Vagina (tissue), 2 donors: ENCODE measurements at regions not wholly inside any gene's neighbourhood (a gene's known extent, or its start where the extent isn't known, plus 50 kb on each side); places are given as distances from the start of the nearest gene placed in this dataset.

Experiments used
- CTCF ChIP-seq, 3 experiments: fragments of 450-650 bp in 2 of 3; fragments of 200-600 bp in 1 of 3; sonication (generic) in 1 of 3; IDR thresholded peaks; one replicate each; pipeline ENCODE4 v1.5.1; 2017 to 2019; ENCODE audit warnings: antibody characterized with exemption in 3 of 3, mild to moderate bottlenecking in 2 of 3, moderate library complexity in 2 of 3
- POLR2A ChIP-seq, 2 donors: fragments of 450-650 bp; IDR thresholded peaks; one replicate each; pipeline ENCODE4 v1.6.1; 2017; ENCODE audit warnings: antibody characterized with exemption in 2 of 2, mild to moderate bottlenecking in 2 of 2, moderate library complexity in 2 of 2
- POLR2AphosphoS5 ChIP-seq, 2 donors: sonication (generic); formaldehyde crosslinking; IDR thresholded peaks; one replicate each; pipeline ENCODE4 v1.9.0; 2017; ENCODE audit warnings: antibody characterized with exemption in 2 of 2, mild to moderate bottlenecking in 2 of 2, low read depth in 1 of 2; ENCODE audit not compliant: insufficient read depth in 1 of 2

- TF ChIP-seq CTCF (IDR thresholded peaks at IDR 0.05) = no peak
- TF ChIP-seq POLR2AphosphoS5 (IDR thresholded peaks at IDR 0.05; ENCODE audit: insufficient read depth in 1 of 2, low read depth in 1 of 2) = no peak
- no peak for TF ChIP-seq POLR2A (IDR thresholded peaks at IDR 0.05)
These were observed 720.9 kb upstream of the TBX3 start for GRCh38 chr12:115404761-115405470.
